CD4-positive, alpha-beta T cell treated with Interleukin-6 at 100 ng/mL for 8 hours (primary cell): ENCODE measurements at regions not wholly inside any gene's neighbourhood (a gene's known extent, or its start where the extent isn't known, plus 50 kb on each side); places are given as distances from the start of the nearest gene placed in this dataset.

ENCODE experiments used
- DNase-seq: peaks from one replicate; pipeline ENCODE4 v3.0.0-alpha.2; 2020; ENCODE audit warnings: mixed read lengths, low spot score

DNA sequence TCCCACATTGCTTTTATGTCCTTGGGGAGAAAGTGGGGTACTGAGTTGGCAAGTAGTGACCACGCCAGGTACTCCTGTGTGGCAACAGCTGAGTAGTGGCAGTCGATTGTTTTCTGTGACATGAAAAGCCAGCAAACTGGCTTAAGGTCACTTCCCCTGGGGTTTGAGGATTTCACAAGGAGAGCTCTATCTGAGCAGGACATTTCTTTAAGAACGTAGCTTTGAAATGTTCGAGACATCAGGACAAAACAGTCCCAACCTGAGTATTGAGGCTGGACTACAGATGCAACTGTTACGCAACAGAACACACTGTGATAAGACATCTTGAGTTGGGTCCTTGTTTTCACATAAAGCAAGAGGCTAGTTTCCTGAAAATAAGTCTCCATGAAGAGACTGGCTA, 146.7 kb upstream of the KLF14 start:
- no peak for DNase-seq

DNA sequence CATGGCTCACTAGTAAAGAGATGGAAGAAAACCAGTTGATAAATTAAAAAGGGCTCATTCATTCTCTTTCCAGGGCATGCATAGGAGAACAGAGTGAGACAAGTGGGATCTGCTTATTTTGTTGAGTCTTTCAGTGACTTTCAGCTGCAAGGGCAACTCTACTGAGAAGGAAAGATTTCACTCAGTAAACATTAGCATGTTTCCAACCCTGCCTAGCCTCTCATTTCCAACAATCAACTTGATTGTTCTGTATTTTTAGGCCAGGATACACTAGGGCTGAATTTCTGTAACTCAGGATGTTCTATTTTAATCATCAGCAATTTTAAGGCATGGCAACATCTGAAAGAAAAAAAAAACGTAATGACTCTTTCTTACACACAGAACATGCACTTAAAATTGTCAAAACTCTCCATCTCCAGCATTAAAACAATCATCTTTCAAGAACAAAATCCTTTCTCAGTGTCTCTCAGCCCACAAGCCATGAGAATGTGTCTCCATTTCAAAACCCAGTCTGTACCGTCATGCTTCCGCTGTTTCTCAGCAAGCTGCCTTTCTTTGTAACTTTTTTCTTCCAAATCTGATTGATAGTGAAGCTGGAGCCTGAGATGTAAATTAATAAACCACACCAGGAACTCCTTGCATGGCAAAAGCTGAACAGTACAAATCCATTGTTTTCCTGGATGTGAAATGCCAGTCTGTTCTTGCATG, 147.2 kb upstream of the KLF14 start:
- no peak for DNase-seq

DNA sequence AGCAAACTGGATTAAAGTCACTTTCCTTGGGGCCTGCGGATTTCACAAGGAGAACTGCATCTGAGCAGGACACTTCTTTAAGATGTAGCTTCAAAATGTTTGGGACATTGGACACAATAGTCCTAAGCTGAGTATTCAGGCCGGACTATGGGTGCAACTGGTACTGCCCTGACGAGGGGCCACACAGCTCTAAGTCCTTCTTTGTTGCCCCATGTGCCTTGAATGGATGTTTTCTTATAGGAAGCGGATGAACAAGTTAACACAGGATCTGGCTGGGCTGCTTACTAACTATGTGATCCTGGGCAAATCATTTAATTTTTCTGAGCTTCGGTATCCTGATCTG, 147.8 kb upstream of the KLF14 start:
- no peak for DNase-seq

DNA sequence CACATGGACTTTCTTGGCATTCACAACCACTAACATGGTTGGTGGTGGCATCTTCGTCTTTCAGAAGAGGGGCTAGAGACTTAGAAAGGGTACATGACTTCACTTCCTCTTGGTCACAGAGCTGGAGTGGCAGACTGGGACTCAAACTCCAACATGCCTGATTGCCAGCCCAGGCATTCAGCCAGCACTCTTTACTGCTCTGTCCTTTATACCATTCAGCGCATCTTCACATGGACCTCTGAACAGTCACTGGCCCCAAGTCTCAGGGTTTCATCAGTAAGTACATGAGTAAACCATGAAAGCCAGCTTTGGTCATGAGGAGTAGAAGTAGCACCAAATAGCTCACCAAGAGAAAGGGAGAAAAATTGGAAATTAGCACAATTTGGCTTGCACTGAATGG, 148.4 kb upstream of the KLF14 start:
- DNase-seq: no peak

DNA sequence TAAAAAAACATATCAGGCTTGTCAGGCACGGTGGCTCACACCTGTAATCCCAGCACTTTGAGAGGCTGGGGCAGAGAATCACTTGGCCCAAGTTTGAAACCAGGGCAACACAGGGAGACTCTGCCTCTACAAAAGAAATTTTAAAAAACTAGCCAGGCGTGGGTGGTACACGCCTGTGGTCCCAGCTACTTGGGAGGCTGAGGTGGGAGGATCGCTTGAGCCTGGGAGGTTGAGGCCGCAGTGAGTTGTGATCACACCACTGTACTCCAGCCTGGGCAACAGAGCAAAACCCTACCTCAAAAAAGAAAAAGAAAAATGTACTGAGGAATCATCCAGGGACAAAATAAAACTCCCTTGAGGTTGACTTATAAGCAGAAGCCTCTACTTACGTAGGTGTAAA, 149.9 kb upstream of the KLF14 start:
- DNase-seq: no peak

DNA sequence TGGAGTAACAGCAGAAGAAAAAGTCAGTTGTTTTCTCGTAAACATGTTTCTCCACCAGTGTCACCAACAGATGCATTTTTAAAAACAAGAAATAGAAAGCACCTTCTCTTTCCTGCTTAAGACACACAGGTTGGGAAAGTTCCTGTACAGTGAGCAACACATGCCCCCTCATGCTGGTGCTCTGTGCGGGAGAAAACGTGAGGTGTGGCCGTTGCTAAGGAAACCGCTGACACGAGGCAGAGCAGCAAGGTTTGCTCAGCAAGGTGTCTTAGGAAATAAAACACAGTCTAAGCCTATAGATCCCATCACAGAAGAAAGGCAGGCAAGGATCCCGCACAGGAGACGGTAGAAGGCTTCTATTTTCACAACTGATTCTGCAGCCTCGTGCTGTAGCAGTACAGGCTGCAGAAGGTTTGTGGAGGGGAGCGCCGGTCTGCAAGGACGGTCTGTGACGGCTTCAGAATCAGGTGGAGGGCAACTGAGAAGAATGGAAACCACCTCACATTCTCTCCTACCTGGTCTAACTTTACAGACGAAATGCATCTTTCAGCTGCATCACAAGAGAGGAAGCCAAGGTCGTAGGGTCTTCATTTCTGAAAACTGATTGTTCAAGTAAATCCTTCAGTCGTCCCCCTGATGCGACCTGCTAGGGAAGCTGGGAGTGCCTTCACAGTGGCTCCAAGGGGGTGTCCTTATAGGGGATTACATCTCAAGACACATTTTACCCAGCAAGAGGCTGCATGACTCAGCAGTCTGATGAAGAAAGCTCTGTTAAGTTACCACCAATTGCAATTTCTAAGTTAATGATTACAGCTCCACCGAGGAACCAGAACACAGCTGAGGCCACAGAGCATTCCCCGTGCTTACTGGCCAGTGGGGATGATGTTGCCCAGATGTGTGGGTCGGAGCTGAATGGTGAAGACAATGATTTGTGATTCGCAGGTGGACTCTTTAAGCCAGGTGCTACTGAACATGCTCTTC, 150.7 kb upstream of the KLF14 start:
- DNase-seq: no peak

DNA sequence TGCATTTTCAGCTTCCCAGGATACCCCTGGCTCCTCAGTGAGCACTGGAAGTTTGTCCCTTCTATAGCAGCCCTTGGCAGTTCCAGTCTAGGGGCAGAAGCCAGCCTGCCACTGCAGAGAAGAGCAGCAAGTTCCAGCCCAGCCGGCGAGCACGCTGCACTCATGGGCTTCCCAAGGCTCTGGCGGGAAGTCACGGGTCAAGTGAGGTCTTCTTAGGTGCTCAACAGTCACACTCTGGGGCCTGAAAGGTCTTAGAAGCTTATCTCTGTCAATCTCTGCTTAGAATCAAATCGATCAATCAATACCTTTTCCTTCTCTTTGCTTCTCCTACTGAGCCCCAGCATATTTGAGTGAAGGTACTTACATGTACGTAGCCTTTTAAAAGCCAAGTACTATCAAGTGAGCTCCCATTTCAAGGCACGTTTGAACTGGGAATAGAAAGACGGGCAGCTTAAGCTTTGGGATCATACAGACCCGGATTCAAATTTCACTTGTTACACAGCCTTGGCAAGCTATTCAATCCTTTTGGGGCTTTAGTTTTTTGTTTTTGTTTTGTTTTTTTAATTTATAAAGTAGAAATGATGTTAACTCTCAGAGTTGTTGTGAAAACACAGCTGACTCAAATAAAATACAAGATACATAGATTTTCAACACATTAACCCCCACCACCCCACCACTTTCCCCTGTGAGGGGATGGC, 152.6 kb upstream of the KLF14 start:
- no peak for DNase-seq

DNA sequence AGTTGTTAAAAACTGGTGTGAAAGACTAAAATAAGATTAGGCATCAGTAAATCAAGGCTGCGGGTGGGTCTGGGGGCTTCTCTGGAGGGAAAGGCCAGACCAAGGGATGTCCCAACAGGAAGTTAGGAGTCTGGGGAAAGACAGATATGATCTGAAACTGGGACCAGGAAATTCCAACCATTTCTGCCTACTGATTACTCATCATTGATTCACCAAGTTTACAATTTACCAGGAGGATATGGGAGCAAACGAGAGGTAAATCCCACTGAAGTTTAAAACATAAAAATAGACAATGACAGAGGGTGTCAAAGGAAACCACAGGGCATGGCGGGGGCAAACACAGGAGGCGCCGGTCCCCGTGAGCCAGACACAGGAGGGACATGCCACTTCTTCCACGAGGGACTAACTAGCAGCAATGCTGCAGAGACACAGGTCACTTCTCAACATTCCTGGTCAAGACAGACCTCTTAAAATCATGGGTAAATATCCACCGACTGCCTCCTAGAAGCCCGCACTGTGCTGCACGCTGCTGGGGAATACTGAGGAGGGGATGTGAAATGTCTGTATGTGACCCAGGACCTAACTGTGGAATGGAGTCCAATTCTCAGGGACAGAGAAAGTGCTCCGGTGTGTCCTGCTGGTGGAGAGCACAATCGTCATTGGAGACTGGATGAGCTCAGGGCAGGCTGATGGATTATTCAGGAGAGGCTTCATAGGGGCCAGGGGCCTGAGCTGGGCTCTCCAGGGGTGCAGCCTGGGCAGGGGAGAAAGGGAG, 153.4 kb upstream of the KLF14 start:
- DNase-seq: no peak

DNA sequence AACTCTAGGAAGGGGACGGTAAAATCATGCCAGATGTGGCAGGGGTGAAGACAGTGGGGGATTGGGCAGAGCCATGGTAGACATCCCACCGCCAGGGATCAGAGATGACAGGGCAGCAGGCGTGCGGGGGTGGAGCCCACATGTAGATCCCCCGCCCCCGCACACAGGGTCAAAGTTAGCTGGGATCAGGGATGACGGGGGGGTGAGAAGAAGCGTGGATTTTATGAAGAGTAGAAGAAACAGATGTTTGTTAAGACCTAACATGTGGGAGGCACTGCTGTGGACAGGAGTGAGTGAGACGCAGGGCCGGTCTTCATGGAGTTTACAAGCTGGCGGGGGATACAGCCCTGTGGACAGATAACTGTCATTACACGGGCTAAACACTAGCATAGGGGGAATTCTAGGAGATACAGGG, 154.0 kb upstream of the KLF14 start:
- DNase-seq: no peak

DNA sequence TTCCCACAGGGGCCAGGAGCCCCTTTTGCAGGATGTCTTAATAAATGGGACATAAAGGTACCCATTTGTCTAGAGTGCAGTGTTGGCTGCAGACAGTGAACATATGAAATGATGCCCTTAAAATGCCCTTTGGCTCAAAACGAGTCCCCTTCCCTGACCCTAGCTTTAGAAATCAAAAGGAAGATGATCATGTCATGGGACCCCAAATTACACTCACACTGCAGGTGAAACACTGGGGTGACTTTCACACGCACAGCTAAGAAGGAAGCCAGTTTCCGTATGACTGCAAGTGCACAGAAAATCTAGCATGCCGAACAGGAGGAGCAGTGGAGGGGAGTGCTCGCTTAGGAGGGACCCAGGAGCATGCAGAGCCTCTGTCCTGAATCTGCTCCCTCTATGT, 154.5 kb upstream of the KLF14 start:
- no peak for DNase-seq

DNA sequence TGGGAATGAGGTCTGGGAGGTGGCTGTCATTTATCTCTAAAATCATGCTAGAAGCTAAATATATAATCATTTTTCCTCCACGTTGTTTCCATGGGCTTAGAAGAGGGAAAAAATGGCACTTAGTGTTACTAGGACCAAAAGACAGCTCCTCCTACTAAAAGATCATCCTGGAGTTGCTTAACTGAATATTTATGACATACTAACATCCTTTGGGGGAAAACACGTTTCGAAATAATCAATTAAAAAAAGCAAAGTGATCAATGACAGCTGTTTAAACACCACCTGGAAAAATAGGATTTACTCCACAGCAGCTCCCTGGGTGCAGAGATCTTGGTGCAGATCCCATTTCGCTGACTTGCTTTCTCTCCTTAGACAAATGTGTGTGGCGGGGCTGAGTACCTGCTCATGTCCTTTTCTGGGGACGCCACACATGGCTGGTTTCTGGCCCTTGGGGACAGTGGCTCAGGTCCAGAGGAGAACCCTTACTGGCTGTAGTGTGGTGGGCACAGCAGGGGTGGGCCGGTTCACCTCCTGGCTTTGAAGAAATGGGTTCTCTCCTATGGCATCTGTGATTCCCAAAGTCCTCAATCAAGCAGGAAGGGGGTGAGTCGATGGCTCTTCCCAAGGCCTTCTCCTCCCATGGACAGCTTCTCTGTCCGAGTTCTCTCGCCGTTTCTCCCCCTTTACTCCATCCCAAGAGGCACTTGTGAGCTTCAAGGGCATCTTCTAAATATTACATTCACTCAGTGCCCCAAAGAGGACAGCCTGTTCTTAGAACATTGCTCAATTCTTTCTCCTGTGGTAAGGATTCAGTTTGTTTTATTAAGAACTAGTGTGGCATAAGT, 156.4 kb upstream of the KLF14 start:
- DNase-seq: no peak

DNA sequence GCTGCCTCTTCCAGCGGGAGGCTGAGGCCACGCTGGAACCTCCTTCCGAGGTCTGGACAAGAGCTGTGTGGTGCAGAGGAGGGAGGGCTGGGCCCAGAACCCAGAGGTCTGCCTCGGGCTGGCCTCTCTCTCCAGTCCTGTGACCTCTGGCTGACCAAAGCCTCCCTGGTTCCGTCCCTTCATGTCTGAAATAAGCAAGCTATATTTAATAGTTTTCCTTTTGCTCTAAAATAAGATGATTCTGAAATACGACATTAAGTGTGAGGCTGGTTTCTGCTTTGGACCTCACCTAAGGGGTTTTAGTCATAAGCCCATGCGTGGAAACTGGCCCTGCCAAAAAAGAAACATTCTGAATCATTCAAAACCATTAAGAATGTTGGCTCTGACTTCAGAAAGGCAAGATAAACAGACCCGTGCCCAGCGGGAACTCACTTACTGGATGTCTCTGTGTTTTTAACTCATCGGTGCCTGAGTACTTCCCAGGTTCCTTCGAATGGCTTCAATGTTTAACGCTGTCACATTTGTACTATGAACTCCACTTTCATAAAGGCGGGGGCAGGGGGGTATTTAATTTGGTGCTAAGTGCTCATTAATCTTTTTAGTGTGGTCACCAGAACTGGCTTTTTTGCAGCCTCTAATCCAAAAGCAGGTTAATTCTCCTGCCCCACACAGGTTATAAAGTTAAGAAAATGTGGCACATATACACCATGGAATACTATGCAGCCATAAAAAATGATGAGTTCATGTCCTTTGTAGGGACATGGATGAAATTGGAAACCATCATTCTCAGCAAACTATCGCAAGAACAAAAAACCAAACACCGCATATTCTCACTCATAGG, 157.5 kb upstream of the KLF14 start:
- DNase-seq: no peak

DNA sequence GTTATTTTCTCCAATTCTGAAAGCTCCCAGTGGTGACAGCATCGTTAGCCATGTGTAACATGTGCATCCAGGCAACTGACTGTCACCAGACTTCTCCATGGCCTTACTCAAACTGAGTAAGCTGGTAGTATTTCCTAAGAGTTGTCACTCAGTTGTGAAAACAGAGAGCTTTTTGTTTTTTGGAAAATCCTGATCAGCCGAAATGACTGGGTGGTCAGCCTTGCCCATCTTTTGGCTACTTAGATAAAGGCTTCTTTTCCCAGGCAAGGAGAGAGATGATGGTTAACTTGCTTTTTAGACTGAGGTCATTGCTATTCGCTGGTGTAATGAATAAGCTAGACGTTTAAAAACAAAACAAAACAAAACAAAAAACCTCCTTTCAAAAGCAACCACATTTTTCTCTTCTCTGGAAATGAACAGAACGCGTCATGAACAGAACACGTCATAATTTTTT, 159.5 kb upstream of the KLF14 start:
- no peak for DNase-seq

DNA sequence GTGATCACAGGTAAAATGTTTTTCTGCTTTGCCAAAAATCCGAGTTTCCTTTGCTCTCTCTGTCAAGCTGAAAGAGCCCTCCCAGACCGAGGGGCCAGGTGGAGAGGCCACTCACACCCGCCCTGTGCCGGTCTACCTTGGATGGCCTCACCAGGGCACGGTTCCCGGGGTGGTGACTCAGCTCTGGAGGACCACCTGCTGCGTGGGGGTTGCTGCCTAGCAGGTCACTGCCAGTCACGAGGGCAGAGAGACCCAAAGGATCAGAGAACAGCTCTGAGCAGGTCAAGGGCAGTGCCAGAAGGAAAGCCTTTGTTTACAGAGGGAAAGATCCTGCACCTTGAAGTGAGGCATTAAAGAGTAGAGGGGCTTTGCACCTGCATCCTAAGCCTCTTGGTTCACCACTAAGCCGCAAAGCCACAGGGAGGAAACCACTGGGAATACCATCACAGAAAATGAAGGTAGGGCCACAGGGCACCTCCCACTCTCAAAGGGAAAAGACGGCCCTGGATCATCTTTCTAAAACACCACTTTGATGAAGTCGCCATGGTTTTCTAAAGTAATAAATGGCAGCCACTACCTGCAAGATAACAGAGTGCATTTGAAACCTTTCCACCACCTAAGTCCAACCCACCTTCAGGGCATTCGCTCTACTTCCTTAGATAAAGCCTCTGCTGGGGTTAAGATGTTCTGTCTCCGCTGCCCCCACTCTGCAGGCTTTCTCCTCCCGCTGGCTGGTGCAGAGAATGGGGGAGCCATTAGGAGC, 160.3 kb upstream of the KLF14 start:
- no peak for DNase-seq

DNA sequence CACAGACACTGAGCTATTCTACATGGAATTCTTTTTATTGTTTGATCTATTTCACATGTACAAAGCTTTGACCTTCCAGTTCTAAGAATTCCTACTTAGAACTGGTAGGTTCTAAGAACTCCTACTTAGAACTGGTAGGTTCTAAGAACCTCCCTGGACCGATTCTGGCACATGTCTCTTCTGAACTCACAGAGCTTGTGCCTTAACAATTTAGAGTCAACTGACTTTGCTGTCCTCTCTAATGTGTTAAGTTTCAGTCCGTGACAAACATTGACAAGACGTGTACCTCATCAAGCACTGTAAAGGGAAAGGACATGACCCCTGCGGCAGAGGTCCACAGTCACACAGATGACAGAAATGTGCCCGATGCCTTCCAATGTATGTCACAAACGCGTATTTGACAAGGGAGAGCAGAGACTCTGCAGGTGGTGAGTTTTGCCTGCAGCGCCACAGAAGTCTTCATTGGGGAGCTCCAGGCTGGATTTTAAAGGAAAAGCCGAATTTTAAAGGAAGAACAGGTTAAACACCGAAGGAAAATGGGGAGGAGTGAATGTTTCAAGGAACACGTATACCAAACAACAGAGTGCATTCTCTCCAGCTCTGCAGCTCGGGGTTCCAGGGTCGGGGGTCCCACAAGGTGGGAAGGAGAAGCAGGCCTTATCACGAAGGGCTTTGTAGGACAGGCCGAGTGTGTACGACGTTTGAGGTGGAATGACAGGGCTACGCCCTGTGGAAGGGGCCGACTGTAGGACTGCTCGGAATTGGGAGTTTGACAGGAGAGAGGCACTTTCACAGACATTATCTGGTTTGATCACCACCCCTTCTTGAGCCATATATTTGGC, 161.1 kb upstream of the KLF14 start:
- DNase-seq: no peak

DNA sequence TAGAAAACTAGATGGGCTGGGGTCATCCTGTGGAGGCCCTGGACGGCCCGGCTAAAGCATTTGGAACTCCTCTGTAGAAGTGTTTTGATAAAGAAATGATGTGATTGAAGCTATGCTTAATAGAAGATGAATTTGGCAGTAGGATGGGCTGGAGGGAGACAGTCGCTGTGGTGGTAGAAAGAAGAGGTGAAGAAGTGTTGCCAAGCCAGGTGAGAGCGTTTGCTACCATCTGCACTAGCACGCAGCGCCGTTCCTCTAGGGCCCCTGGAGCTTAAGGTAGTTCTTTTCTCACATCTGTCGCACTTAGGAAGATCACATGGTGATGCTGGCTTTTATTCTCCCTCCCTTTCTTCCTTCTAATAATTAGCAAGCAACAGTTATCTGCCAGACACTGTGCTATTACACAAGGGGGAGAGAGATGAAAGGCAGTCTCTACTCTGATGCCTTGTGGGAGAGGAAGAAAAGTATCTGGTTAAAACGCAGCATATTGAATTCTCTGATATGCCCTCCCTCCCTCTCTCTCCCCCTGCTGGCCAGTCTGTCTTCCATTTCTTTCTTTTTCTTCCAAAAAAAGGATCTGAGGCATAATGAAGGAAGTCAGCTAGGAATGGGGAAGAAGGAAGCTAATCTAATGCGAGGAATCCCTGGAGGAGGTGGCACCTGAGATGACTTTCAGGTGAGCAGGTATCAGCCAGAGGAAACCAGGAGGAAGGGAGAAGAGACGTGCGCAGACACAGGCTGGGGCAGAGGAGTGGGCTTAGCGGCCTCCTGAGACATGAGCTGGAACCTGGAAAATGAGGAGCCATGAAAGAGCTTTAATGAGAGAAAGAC, 162.3 kb upstream of the KLF14 start:
- DNase-seq: no peak

DNA sequence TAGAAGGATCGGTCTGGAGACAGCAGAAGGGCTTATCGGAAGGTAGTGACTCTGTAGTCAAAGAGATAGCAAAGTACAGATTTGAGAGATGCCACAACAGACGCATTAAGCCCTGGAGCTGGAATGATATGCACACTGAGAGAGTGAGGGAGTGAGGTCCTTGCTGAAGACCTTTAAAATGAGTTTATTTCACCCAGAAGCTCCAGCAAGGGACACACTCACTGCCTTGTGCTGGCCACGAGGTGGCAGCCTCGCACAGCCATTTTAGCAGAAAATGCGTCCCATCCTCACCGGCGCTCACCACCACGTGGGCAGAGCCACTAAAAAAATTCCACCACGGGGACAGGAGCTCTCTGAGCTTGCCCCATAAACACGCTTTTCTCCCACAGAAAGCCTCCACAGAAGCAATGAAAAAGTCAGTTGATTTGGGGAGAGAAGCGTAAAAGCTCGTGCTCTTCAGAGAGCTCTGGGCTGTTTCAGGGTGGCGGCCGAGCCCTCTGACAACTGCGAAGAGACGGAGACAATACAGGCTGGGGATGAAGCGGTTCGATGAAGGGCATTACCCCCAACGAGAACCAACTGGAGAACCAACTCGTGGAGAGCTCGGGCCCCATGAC, 163.0 kb upstream of the KLF14 start:
- DNase-seq: peak; percentile 72
